ENCODE measurements at regions not wholly inside any gene's neighbourhood (a gene's known extent, or its start where the extent isn't known, plus 50 kb on each side); places are given as distances from the start of the nearest gene placed in this dataset.

DNA sequence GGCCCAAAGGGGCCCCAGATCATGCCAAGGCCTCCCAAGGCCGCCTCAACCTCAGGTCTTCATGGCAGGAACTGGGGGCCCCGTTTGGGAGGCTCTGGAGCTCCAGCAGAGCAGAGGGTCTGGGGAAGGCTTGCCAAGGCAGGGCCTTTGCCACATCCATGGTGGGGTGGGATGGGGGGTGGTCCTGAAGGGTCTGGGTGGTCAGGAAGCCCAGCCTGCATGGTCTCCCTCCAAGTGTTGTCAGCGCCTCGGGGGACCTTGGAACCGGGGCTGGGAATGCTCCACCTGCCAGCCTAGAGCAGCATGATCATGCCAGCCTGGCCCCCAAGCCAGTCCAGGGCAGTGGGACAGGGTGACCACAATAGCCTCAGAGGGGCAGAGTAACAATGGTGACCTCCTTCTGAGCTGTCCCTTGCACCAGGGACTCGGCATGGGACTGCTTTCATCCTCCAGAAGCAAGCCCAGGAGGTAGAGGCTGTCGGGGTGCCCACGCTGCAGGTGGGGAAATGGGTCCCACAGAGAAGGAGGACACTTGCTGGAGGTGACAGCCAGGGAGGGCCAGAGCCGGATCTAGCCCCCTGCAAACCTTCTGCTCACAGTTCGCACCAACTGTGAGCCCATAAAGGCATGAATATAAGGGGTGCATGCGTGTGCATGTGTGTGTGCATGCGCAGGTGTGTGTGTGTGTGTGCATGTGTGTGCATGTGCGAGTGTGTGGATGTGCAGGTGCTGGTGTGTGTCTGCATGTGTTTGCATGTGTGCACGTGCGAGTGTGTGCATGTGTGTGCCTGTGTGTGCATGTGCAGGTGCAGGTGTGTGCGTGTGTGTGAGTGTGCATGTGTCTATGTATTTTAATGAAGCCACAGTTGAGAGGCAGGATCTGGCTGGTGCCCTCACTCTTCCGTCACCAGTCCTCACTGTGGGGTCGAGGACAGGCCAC lies 63.8 kb downstream of the MYEOV start:
- Histone ChIP-seq H3K9me3 (peaks cover 4 to 16% (median 10%) of the 10 kb centered on the region in 8 donors), H3K27ac (no peak overlapping the region), H3K27me3 (replicated peaks in 1 of 7) (peaks cover 0 to 12% (median 0%) of the 10 kb centered on the region in 7 donors), H3K4me1 (peaks cover 0 to 9% (median 3%) of the 10 kb centered on the region in 6 donors), H3K36me3 (no peaks in the 10 kb centered on the region), H3K4me3 (no peak overlapping the region)
- TF ChIP-seq, protein P1, sequence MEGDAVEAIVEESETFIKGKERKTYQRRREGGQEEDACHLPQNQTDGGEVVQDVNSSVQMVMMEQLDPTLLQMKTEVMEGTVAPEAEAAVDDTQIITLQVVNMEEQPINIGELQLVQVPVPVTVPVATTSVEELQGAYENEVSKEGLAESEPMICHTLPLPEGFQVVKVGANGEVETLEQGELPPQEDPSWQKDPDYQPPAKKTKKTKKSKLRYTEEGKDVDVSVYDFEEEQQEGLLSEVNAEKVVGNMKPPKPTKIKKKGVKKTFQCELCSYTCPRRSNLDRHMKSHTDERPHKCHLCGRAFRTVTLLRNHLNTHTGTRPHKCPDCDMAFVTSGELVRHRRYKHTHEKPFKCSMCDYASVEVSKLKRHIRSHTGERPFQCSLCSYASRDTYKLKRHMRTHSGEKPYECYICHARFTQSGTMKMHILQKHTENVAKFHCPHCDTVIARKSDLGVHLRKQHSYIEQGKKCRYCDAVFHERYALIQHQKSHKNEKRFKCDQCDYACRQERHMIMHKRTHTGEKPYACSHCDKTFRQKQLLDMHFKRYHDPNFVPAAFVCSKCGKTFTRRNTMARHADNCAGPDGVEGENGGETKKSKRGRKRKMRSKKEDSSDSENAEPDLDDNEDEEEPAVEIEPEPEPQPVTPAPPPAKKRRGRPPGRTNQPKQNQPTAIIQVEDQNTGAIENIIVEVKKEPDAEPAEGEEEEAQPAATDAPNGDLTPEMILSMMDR (IDR thresholded peaks at IDR 0.05 in 8 of 11, conservative IDR thresholded peaks at IDR 0.05 in 3 of 11) = no peak
- TF ChIP-seq POLR2AphosphoS5 (IDR thresholded peaks at IDR 0.05) = no peak
- no peak for TF ChIP-seq POLR2A (IDR thresholded peaks at IDR 0.05)
- no peak for DNase-seq
- WGBS, 5 donors = 75 to 84% (median 81%) methylated on average over 8 to 18 of the region's 18 CpGs
- intact Hi-C loops (cut with DNase I; ENCODE audit: low total_unique reads) = no loop called here

DNA sequence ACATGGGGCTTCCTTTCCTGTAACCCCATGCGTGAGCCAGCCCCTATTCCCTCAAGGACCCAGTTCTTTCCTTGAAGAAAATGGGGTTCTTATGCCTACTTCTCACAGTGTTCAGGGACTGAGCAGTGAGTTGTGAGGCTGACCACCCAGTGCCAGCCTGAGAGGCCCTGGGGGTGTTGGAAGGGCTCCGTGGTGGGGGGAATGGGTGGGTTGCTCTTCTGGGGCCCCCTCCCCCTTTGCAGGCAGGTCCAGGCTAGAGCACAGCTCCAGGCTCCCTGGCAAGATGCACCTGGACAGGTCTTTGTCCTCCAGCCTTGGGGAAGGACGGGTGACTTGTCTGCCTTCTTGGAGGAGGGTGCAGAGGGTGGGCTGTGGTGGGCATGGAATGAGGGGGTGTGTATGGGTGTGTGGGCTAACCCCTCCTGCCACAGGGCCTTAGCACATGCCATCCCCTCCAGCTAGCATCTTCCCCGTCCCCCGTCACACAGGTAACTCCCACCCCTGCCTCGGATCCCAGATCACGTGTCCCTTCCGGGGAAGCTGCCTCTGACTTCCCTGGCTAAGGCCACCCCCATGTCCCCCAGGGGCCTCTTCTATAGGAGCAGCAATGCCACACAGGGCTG lies 64.6 kb downstream of the MYEOV start:
- Histone ChIP-seq H3K4me1 (peaks cover 0 to 2% (median 0%) of the 10 kb centered on the region in 6 donors), H3K9me3 (peaks cover 4 to 16% (median 10%) of the 10 kb centered on the region in 8 donors), H3K36me3 (no peaks in the 10 kb centered on the region), H3K27me3 (replicated peaks in 1 of 7) (peaks cover 0 to 8% (median 0%) of the 10 kb centered on the region in 7 donors), H3K4me3 (no peak overlapping the region), H3K27ac (no peak overlapping the region)
- WGBS, 5 donors = 87 to 92% (median 90%) methylated on average over 8 of the region's 8 CpGs
- no peak for DNase-seq
- intact Hi-C loops (cut with DNase I; ENCODE audit: low total_unique reads) = no loop called here
- TF ChIP-seq POLR2AphosphoS5 (IDR thresholded peaks at IDR 0.05) (no peak), POLR2A (IDR thresholded peaks at IDR 0.05) (no peak)
- TF ChIP-seq, protein P1 (IDR thresholded peaks at IDR 0.05 in 8 of 11, conservative IDR thresholded peaks at IDR 0.05 in 3 of 11) = no peak

DNA sequence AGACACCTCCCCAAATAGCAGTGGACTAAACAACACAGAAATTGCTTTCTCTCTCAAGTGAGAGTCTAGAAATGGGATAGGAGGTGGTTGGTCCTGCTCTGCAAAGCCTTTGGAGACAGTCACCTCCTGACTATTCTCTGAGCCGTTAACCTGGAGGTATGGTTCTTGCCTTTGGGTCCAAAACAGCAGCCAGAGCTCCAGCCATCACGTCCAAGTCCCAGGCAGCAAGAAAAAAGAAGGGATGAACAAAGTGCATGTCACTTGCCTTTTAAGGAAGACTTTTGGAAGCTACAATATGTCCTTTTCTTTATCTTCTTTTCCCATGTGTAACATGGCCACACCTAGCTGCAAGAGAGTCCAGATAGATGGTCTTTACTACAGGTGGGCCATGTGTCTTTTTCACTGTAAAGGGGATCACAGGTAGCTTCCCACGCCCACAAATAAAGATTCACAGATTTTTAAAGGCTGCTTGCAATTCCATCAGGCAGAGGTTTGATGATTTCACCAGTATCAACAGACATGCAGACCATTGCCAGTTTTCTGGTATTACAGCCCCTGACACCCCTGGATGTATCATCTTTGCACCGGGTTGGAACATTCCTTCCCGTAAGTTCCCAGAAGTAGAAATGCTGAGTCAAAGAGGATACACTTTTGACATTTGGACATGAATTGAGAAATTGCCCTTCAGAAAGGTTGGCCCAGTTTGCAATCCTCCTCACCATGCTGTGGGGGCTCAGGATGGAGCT lies 66.0 kb downstream of the MYEOV start:
- no peaks in the 10 kb centered on the region for H3K4me1 ChIP-seq

DNA sequence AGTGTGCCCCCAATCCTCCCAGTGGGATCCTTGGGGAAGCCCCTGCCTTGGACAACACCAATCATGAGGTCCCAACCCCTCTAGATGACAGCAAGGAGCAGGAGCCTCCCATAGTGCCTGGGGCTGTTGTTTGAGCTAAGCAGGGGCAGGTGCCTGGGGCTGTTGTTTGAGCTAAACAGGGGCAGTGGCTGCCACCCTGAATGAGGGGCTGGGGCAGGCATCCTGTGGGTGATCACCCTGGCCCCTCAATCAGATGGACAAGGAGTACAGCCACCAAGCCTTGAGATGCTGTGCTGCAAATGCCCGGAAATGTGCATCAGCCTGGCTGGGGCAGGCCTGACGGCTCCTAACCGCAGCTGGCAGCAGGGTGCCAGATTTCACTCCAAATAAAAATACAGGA lies 66.7 kb downstream of the MYEOV start:
- intact Hi-C loops (cut with DNase I; ENCODE audit: low total_unique reads) = no loop called here
- TF ChIP-seq, protein P1 (IDR thresholded peaks at IDR 0.05 in 8 of 11, conservative IDR thresholded peaks at IDR 0.05 in 3 of 11) = no peak
- TF ChIP-seq POLR2A (IDR thresholded peaks at IDR 0.05) (no peak), POLR2AphosphoS5 (IDR thresholded peaks at IDR 0.05) (no peak)
- Histone ChIP-seq H3K27ac (no peak overlapping the region), H3K9me3 (peaks cover 4 to 16% (median 10%) of the 10 kb centered on the region in 8 donors), H3K4me1 (no peaks in the 10 kb centered on the region), H3K27me3 (replicated peaks in 1 of 7) (no peaks in the 10 kb centered on the region), H3K36me3 (no peaks in the 10 kb centered on the region), H3K4me3 (no peak overlapping the region)
- 84 to 98% (median 94%) methylated on average over 3 of the region's 3 CpGs for WGBS, 5 donors
- DNase-seq = no peak

More for the DNA sequence above, 66.0 kb downstream of the MYEOV start:
- no peak overlapping the region for H3K27ac ChIP-seq
- no peak for DNase-seq
- WGBS, 5 donors = 68 to 83% (median 78%) methylated on average over 5 of the region's 5 CpGs
- intact Hi-C loops (cut with DNase I; ENCODE audit: low total_unique reads) = no loop called here
- no peaks in the 10 kb centered on the region for H3K36me3 ChIP-seq
- H3K4me3 ChIP-seq = no peak overlapping the region
- H3K27me3 ChIP-seq (replicated peaks in 1 of 7) = no peaks in the 10 kb centered on the region
- peaks cover 4 to 16% (median 10%) of the 10 kb centered on the region in 8 donors for H3K9me3 ChIP-seq
- no peak for TF ChIP-seq POLR2A (IDR thresholded peaks at IDR 0.05)

Measured in spleen (tissue), 11 donors.